SK-N-SH treated with all-trans-retinoic acid at 6 μM for 48 hours (cell line): ENCODE measurements at regions not wholly inside any gene's neighbourhood (a gene's known extent, or its start where the extent isn't known, plus 50 kb on each side); places are given as distances from the start of the nearest gene placed in this dataset.

ENCODE experiments used
- CREB5 ChIP-seq: fragments of 250-450 bp; sonication (Bioruptor Pico); IDR thresholded peaks from 2 replicates; pipeline ENCODE4 v1.5.1; 2020; ENCODE audit warnings: low read depth, mild to moderate bottlenecking, moderate library complexity
- CSRNP3 ChIP-seq: fragments of 250-450 bp; sonication (Bioruptor Pico); IDR thresholded peaks from 2 replicates; pipeline ENCODE4 v1.5.1; 2021; ENCODE audit warnings: mild to moderate bottlenecking, moderate library complexity
- ZFP3 ChIP-seq: fragments of 250-450 bp; sonication (Bioruptor Pico); IDR thresholded peaks from 2 replicates; pipeline ENCODE4 v1.5.0; 2020; ENCODE audit warnings: mild to moderate bottlenecking, moderate library complexity
- ZNF565 ChIP-seq: fragments of 450-650 bp; formaldehyde crosslinking; conservative IDR thresholded peaks from 2 replicates; pipeline ENCODE4 v1.5.0; 2020; ENCODE audit warnings: low read depth, mild to moderate bottlenecking, moderate library complexity

- TF ChIP-seq CSRNP3 (no peak), ZFP3 (CRISPR knock-in tag) (no peak), ZNF565 (no peak), CREB5 (CRISPR knock-in tag) (no peak)
Measured at GRCh38 chr20:39376788-39377187, 414.6 kb downstream of the DHX35 start.
